HCT116 (cell line): ENCODE measurements at regions not wholly inside any gene's neighbourhood (a gene's known extent, or its start where the extent isn't known, plus 50 kb on each side); places are given as distances from the start of the nearest gene placed in this dataset.

Experiments used
- ATAC-seq: fragments of 200-7000 bp; cut with Tn5 transposase; 2 replicates; pipeline ENCODE4 v1.9.1; 2020; ENCODE audit warnings: mild to moderate bottlenecking, moderate library complexity
- BruUV-seq: library from RNA; stranded (reverse); fragments of 400-500 nt; replicated peaks from 2 replicates; lab custom pipeline; 2021; lab: Mats Ljungman, UMichigan
- CTCF ChIA-PET: fragments of 300-600 bp; sonication (Branson Sonifier 250); formaldehyde crosslinking; loops from one replicate; lab custom pipeline; 2021; ENCODE audit warnings: antibody characterized with exemption; lab: Charles Lee
- POLR2A ChIA-PET: fragments of 300-600, 350-600 bp; sonication (Branson Sonifier 250); formaldehyde crosslinking; loops from one replicate; lab custom pipeline; 2021; ENCODE audit warnings: antibody characterized with exemption; lab: Charles Lee
- RAD21 ChIA-PET, 2 experiments: fragments of 300-600 bp; sonication (Branson Sonifier 250); formaldehyde crosslinking; loops; one replicate each; lab custom pipeline; 2023; ENCODE audit warnings: low total read pairs in 2 of 2; ENCODE audit not compliant: uncharacterized antibody in 2 of 2, unreplicated experiment in 2 of 2, low non-redundant PET in 1 of 2; lab: Charles Lee
- DNase-seq: peaks from one replicate; pipeline ENCODE4 v3.0.0-alpha.2; 2010; ENCODE audit warnings: low read depth, low spot score
- H2AFZ ChIP-seq: fragments of 200-600 bp; shearing (Covaris generic), sonication (generic); 2 replicates; pipeline ENCODE4 v1.6.1; 2017; ENCODE audit warnings: low read depth, mixed run types, mixed read lengths, antibody characterized with exemption, low read length; ENCODE audit not compliant: poor library complexity, severe bottlenecking
- H3K27ac ChIP-seq: 2 replicates; pipeline ENCODE4 v1.5.1; 2012; ENCODE audit warnings: low read depth, low read length
- H3K27me3 ChIP-seq: fragments of 200-600 bp; sonication (generic); 2 replicates; pipeline ENCODE4 v1.6.1; 2016; ENCODE audit warnings: mixed run types, low read length, mixed read lengths; ENCODE audit not compliant: insufficient read depth
- H3K36me3 ChIP-seq, 2 experiments: fragments of 200-500 bp in 1 of 2; fragments of 200-600 bp in 1 of 2; sonication (Bioruptor generic) in 1 of 2; sonication (generic) in 1 of 2; 2 replicates each; pipeline versions ENCODE4 v1.5.1 to v1.6.1; 2014 to 2016; ENCODE audit warnings: low read length in 2 of 2, inconsistent platforms in 1 of 2, mixed read lengths in 1 of 2, mixed run types in 1 of 2; ENCODE audit not compliant: insufficient read depth in 2 of 2, control insufficient read depth in 1 of 2
- H3K4me1 ChIP-seq, 2 experiments: fragments of 200-600 bp in 1 of 2; sonication (generic) in 1 of 2; 2 replicates each; pipeline versions ENCODE4 v1.5.1 to v1.6.1; 2012 to 2017; ENCODE audit warnings: low read length in 2 of 2, inconsistent platforms in 1 of 2, mild to moderate bottlenecking in 1 of 2, mixed read lengths in 1 of 2, mixed run types in 1 of 2, moderate library complexity in 1 of 2; ENCODE audit not compliant: insufficient read depth in 2 of 2, control insufficient read depth in 1 of 2
- H3K4me2 ChIP-seq: fragments of 200-600 bp; sonication (generic); 2 replicates; pipeline ENCODE4 v1.6.1; 2017; ENCODE audit warnings: mixed run types, low read length, mixed read lengths
- H3K4me3 ChIP-seq, 2 experiments: fragments of 200-600 bp in 1 of 2; sonication (generic) in 1 of 2; replicated peaks in 1 of 2; 2 replicates each; pipeline ENCODE4 v1.5.1; 2011 to 2016; ENCODE audit warnings: low read length in 2 of 2, control low read depth in 1 of 2, low read depth in 1 of 2, mild to moderate bottlenecking in 1 of 2, mixed read lengths in 1 of 2, mixed run types in 1 of 2
- H3K79me2 ChIP-seq: fragments of 200-600 bp; sonication (generic); 2 replicates; pipeline ENCODE4 v1.6.1; 2017; ENCODE audit warnings: mild to moderate bottlenecking, mixed run types, low read length, moderate library complexity, mixed read lengths; ENCODE audit not compliant: insufficient read depth
- H3K9ac ChIP-seq: fragments of 200-600 bp; sonication (generic); 2 replicates; pipeline ENCODE4 v1.6.1; 2016; ENCODE audit warnings: low read length, mixed read lengths
- H3K9me2 ChIP-seq: fragments of 200-600 bp; sonication (generic), shearing (Covaris generic); 2 replicates; pipeline ENCODE4 v1.6.1; 2017; ENCODE audit warnings: mixed run types, mild to moderate bottlenecking, moderate library complexity; ENCODE audit not compliant: insufficient read depth
- H3K9me3 ChIP-seq, 2 experiments: fragments of 200-500 bp in 1 of 2; fragments of 200-600 bp in 1 of 2; sonication (Bioruptor generic) in 1 of 2; sonication (generic) in 1 of 2; 2 replicates each; pipeline ENCODE4 v1.6.1; 2014 to 2017; ENCODE audit warnings: low read length in 2 of 2, mixed read lengths in 2 of 2, inconsistent platforms in 1 of 2, low read depth in 1 of 2, mild to moderate bottlenecking in 1 of 2, mixed run types in 1 of 2, moderate library complexity in 1 of 2; ENCODE audit not compliant: control insufficient read depth in 1 of 2, insufficient read depth in 1 of 2
- H4K20me1 ChIP-seq: fragments of 200-600 bp; sonication (generic), shearing (Covaris generic); 2 replicates; pipeline ENCODE4 v1.6.1; 2017; ENCODE audit warnings: mixed run types, mild to moderate bottlenecking, moderate library complexity; ENCODE audit not compliant: insufficient read depth
- SIN3A ChIP-seq: IDR thresholded peaks from 2 replicates; pipeline ENCODE4 v1.6.1; 2012; ENCODE audit warnings: low read depth
- SRF ChIP-seq: IDR thresholded peaks from 2 replicates; pipeline ENCODE4 v1.6.1; 2012; ENCODE audit warnings: low read depth
- TCF7L2 ChIP-seq: IDR thresholded peaks from 2 replicates; pipeline ENCODE4 v1.7.0; 2011; ENCODE audit warnings: borderline replicate concordance, inconsistent platforms; ENCODE audit not compliant: insufficient read depth, insufficient read length; ENCODE audit errors: extremely low read depth
- ZFX ChIP-seq: fragments of 450-650 bp; IDR thresholded peaks from 2 replicates; pipeline ENCODE4 v1.6.1; 2017
- ZNF274 ChIP-seq: fragments of 200-500 bp; sonication (Bioruptor generic); IDR thresholded peaks from 2 replicates; pipeline ENCODE4 v1.6.1; 2014; ENCODE audit warnings: mild to moderate bottlenecking, low read depth, low read length, inconsistent platforms
- intact Hi-C: fragments of 100-400 bp; cut with micrococcal nuclease; formaldehyde crosslinking; loops from 2 replicates; pipeline ENCODE4 v1.10.0; 2022
- TF ChIP-seq, protein P1 (sequence below): IDR thresholded peaks from 2 replicates; pipeline ENCODE4 v1.6.1; 2012; ENCODE audit warnings: low read depth
- TF ChIP-seq, protein P2 (sequence below): IDR thresholded peaks from 2 replicates; pipeline ENCODE4 v1.6.1; 2012

DNA sequence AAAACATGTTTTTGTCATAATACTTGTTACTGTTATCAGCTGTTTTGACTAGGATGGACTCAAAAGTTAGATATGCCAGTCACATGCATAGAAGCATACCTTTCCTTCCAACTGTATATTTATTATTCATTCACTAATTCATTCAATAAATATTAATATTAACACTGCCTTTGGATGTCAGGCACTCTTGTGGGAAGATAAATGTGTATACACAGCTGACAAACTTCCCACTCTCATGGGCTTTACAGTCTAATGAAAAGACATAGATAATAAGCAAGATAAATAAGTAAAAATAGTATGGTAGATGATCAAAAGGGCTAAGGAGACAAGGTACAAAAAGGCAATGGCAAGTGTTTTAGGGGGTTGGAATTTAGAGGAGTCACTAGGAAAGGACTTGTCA is 180.1 kb upstream of the SMIM30 start:
- no peaks in the 10 kb centered on the region for H3K4me1 ChIP-seq
- no TSS peak for BruUV-seq
- DNase-seq (no peak), ATAC-seq (no peak)
- H3K27ac ChIP-seq: no peak overlapping the region
- no peak overlapping the region for H3K4me2 ChIP-seq
- no peaks in the 10 kb centered on the region for H3K79me2 ChIP-seq
- intact Hi-C loops: no loop called here
- no peak overlapping the region for H3K9ac ChIP-seq
- no peaks in the 10 kb centered on the region for H3K9me3 ChIP-seq
- no peak overlapping the region for H3K4me3 ChIP-seq
- H2AFZ ChIP-seq: no peak overlapping the region
- TF ChIP-seq SRF: no peak
- TF ChIP-seq, protein P1, sequence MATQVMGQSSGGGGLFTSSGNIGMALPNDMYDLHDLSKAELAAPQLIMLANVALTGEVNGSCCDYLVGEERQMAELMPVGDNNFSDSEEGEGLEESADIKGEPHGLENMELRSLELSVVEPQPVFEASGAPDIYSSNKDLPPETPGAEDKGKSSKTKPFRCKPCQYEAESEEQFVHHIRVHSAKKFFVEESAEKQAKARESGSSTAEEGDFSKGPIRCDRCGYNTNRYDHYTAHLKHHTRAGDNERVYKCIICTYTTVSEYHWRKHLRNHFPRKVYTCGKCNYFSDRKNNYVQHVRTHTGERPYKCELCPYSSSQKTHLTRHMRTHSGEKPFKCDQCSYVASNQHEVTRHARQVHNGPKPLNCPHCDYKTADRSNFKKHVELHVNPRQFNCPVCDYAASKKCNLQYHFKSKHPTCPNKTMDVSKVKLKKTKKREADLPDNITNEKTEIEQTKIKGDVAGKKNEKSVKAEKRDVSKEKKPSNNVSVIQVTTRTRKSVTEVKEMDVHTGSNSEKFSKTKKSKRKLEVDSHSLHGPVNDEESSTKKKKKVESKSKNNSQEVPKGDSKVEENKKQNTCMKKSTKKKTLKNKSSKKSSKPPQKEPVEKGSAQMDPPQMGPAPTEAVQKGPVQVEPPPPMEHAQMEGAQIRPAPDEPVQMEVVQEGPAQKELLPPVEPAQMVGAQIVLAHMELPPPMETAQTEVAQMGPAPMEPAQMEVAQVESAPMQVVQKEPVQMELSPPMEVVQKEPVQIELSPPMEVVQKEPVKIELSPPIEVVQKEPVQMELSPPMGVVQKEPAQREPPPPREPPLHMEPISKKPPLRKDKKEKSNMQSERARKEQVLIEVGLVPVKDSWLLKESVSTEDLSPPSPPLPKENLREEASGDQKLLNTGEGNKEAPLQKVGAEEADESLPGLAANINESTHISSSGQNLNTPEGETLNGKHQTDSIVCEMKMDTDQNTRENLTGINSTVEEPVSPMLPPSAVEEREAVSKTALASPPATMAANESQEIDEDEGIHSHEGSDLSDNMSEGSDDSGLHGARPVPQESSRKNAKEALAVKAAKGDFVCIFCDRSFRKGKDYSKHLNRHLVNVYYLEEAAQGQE: no peak
- no peak for TF ChIP-seq ZFX
- no peaks in the 10 kb centered on the region for H3K27me3 ChIP-seq
- no peaks in the 10 kb centered on the region for H4K20me1 ChIP-seq
- POLR2A ChIA-PET: no interaction called here
- no peaks in the 10 kb centered on the region for H3K36me3 ChIP-seq
- H3K9me2 ChIP-seq: no peaks in the 10 kb centered on the region
- RAD21 ChIA-PET: no interaction called here
- CTCF ChIA-PET: no interaction called here

DNA sequence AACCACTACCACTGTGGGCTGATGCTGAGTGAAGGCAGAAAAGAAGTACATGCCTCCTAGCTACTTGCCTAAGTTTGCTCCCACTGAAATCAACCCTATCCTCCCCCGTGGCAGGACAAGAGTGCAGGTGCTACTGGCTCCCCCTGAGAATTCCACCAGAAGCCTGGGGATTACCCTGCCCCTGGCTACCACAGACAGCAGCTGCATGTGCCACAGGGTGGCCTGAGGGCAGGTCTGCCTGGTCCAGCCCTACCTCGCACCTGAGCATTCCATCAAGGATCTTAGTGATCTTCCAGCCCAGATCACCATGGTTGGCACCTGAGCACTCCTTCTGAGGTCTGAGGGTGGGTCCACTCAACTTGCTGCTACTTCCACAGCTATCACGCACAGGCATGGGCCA is 176.4 kb upstream of the SMIM30 start:
- H3K9me2 ChIP-seq: no peaks in the 10 kb centered on the region
- H3K4me1 ChIP-seq: no peaks in the 10 kb centered on the region; a peak in 1 of 4 replicates
- no peak overlapping the region for H3K9ac ChIP-seq
- intact Hi-C loops: no loop called here
- TF ChIP-seq, protein P2, sequence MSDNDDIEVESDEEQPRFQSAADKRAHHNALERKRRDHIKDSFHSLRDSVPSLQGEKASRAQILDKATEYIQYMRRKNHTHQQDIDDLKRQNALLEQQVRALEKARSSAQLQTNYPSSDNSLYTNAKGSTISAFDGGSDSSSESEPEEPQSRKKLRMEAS: no peak
- TF ChIP-seq, protein P1: no peak
- TF ChIP-seq TCF7L2 (no peak), SIN3A (no peak), ZNF274 (no peak)
- H3K27ac ChIP-seq: no peak overlapping the region
- H3K4me3 ChIP-seq: no peak overlapping the region
- no peak for ATAC-seq
- ChIA-PET RAD21 (no interaction called here), CTCF (no interaction called here), POLR2A (no interaction called here)
- no peaks in the 10 kb centered on the region for H3K36me3 ChIP-seq
- H3K79me2 ChIP-seq: no peaks in the 10 kb centered on the region
- BruUV-seq: no TSS peak
- H4K20me1 ChIP-seq: no peaks in the 10 kb centered on the region
- H3K27me3 ChIP-seq: no peaks in the 10 kb centered on the region
- H2AFZ ChIP-seq: no peak overlapping the region
- no peak overlapping the region for H3K4me2 ChIP-seq
- H3K9me3 ChIP-seq: no peaks in the 10 kb centered on the region
- DNase-seq: no peak
